Astrocyte of the hippocampus (primary cell): ENCODE measurements at regions not wholly inside any gene's neighbourhood (a gene's known extent, or its start where the extent isn't known, plus 50 kb on each side); places are given as distances from the start of the nearest gene placed in this dataset.
A peak's percentile ranks its signal among the peaks of the same experiment; 100 is the strongest.
"Not testable (repeated sequence)": the region's sequence is repeated elsewhere in the genome, so short reads cannot be mapped to it uniquely, and the experiment has no call there.

Source experiments
- DNase-seq: peaks from one replicate; pipeline ENCODE4 v3.0.0; 2011; ENCODE audit warnings: low read depth, low spot score

- no peak for DNase-seq
Measured at GRCh38 chr12:108424026-108424425, 84.9 kb upstream of the CMKLR1 start.

GRCh38 chr12:108423486-108423885, 84.4 kb upstream of the CMKLR1 start:
- no peak for DNase-seq

- DNase-seq: not testable (repeated sequence)
Measured at GRCh38 chr12:108421082-108421481, 82.0 kb upstream of the CMKLR1 start.

- DNase-seq: not testable (repeated sequence)
Measured at GRCh38 chr12:108420421-108420820, 81.3 kb upstream of the CMKLR1 start.

- no peak for DNase-seq
Measured at GRCh38 chr12:108419949-108420348, 80.8 kb upstream of the CMKLR1 start.

GRCh38 chr12:108418164-108418890, 79.2 kb upstream of the CMKLR1 start:
- no peak for DNase-seq

GRCh38 chr12:108414021-108414420, 74.9 kb upstream of the CMKLR1 start:
- no peak for DNase-seq

- no peak for DNase-seq
Measured at GRCh38 chr12:108410689-108411088, 71.6 kb upstream of the CMKLR1 start.

GRCh38 chr12:108409481-108409880, 70.4 kb upstream of the CMKLR1 start:
- no peak for DNase-seq

GRCh38 chr12:108403952-108404351, 64.8 kb upstream of the CMKLR1 start:
- peak; percentile 4 for DNase-seq

GRCh38 chr12:108401964-108402363, 62.9 kb upstream of the CMKLR1 start:
- no peak for DNase-seq

- DNase-seq: no peak
Measured at GRCh38 chr12:108400900-108401480, 61.9 kb upstream of the CMKLR1 start.

GRCh38 chr12:108400481-108400880, 61.4 kb upstream of the CMKLR1 start:
- no peak for DNase-seq

GRCh38 chr12:108400056-108400455, 60.9 kb upstream of the CMKLR1 start:
- no peak for DNase-seq

GRCh38 chr12:108399514-108399913, 60.4 kb upstream of the CMKLR1 start:
- DNase-seq: no peak

- no peak for DNase-seq
Measured at GRCh38 chr12:108394196-108394595, 55.1 kb upstream of the CMKLR1 start.

- no peak for DNase-seq
Measured at GRCh38 chr12:108392284-108392683, 53.2 kb upstream of the CMKLR1 start.

GRCh38 chr12:108390495-108391203, 51.5 kb upstream of the CMKLR1 start:
- DNase-seq: no peak

GRCh38 chr12:108389544-108389943, 50.4 kb upstream of the CMKLR1 start:
- no peak for DNase-seq
